ENCODE measurements at regions not wholly inside any gene's neighbourhood (a gene's known extent, or its start where the extent isn't known, plus 50 kb on each side); places are given as distances from the start of the nearest gene placed in this dataset.

GRCh38 chr14:51491776-51492175, 159.9 kb upstream of the FRMD6 start:
- ATAC-seq: no peak
- Histone ChIP-seq H3K9me3 (peaks cover 0 to 4% (median 0%) of the 10 kb centered on the region in 3 donors), H3K4me3 (no peak overlapping the region), H3K4me1 (peaks cover 0 to 10% (median 0%) of the 10 kb centered on the region in 3 donors), H3K36me3 (no peaks in the 10 kb centered on the region), H3K27me3 (no peaks in the 10 kb centered on the region), H3K27ac (no peak overlapping the region)
- TF ChIP-seq EP300 (IDR thresholded peaks at IDR 0.05) (no peak), POLR2AphosphoS5 (IDR thresholded peaks at IDR 0.05) (no peak), POLR2A (IDR thresholded peaks at IDR 0.05) (no peak), CTCF (IDR thresholded peaks at IDR 0.05) (no peak)
- 59 to 67% methylated on average over 2 to 3 of the region's 3 CpGs for WGBS, 2 donors (ENCODE audit: low coverage in 1 of 2)

DNA sequence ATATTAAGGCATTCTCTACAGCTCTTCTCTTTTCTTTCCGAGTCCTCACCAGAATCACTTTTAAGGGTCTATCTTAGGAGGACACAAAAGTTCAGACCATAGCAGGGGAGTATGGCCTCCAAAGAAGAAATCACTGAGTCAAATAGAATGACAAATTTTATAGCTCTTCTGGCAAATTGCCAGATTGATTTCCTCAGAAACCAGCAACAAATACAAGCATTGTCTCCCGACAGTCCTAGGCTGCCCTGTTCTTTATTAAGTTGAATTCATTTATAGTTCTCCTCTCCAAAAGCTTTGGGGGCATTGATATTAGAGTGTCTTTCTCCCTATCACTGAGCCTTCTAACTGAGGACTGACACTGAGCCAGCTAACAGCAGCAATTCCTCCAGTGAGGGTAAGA, 156.4 kb upstream of the FRMD6 start:
- peaks cover 0 to 10% (median 0%) of the 10 kb centered on the region in 3 donors for H3K4me1 ChIP-seq
- no peaks in the 10 kb centered on the region for H3K36me3 ChIP-seq
- peaks cover 0 to 9% (median 0%) of the 10 kb centered on the region in 3 donors for H3K9me3 ChIP-seq
- no peaks in the 10 kb centered on the region for H3K27me3 ChIP-seq
- H3K4me3 ChIP-seq: no peak overlapping the region
- no peak overlapping the region for H3K27ac ChIP-seq
- no peak for ATAC-seq
- TF ChIP-seq POLR2A (IDR thresholded peaks at IDR 0.05) (no peak), CTCF (IDR thresholded peaks at IDR 0.05) (no peak), EP300 (IDR thresholded peaks at IDR 0.05) (no peak), POLR2AphosphoS5 (IDR thresholded peaks at IDR 0.05) (no peak)
- 50 to 90% methylated on average over 2 of the region's 2 CpGs for WGBS, 2 donors (ENCODE audit: low coverage in 1 of 2)

- peak; percentile 34 for ATAC-seq
- no peaks in the 10 kb centered on the region for H3K27me3 ChIP-seq
- no peak overlapping the region for H3K4me3 ChIP-seq
- H3K36me3 ChIP-seq: no peaks in the 10 kb centered on the region
- no peaks in the 10 kb centered on the region for H3K4me1 ChIP-seq
- H3K9me3 ChIP-seq: peaks cover 0 to 9% (median 0%) of the 10 kb centered on the region in 3 donors
- no peak overlapping the region for H3K27ac ChIP-seq
- TF ChIP-seq POLR2A (IDR thresholded peaks at IDR 0.05) (no peak), CTCF (IDR thresholded peaks at IDR 0.05) (no peak), POLR2AphosphoS5 (IDR thresholded peaks at IDR 0.05) (no peak), EP300 (IDR thresholded peaks at IDR 0.05) (no peak)
- WGBS, 2 donors (ENCODE audit: low coverage in 1 of 2): 87 to 88% methylated on average over 7 to 9 of the region's 10 CpGs
Measured at GRCh38 chr14:51498411-51499227, 153.1 kb upstream of the FRMD6 start.

- Histone ChIP-seq H3K4me1 (peaks cover 0 to 9% (median 0%) of the 10 kb centered on the region in 3 donors), H3K27ac (no peak overlapping the region), H3K27me3 (no peaks in the 10 kb centered on the region), H3K4me3 (no peak overlapping the region), H3K9me3 (peaks cover 0 to 9% (median 0%) of the 10 kb centered on the region in 3 donors), H3K36me3 (no peaks in the 10 kb centered on the region)
- TF ChIP-seq CTCF (IDR thresholded peaks at IDR 0.05): no peak
- TF ChIP-seq EP300 (IDR thresholded peaks at IDR 0.05): no peak
- TF ChIP-seq POLR2AphosphoS5 (IDR thresholded peaks at IDR 0.05): no peak
- TF ChIP-seq POLR2A (IDR thresholded peaks at IDR 0.05): no peak
- no peak for ATAC-seq
- 67 to 70% methylated on average over 1 of the region's 1 CpG for WGBS, 2 donors (ENCODE audit: low coverage in 1 of 2)
Measured at GRCh38 chr14:51500776-51501175, 150.9 kb upstream of the FRMD6 start.

- H3K4me1 ChIP-seq: peaks cover 0 to 9% (median 0%) of the 10 kb centered on the region in 3 donors
- H3K27me3 ChIP-seq: no peaks in the 10 kb centered on the region
- TF ChIP-seq CTCF (IDR thresholded peaks at IDR 0.05): no peak
- TF ChIP-seq POLR2A (IDR thresholded peaks at IDR 0.05): no peak
- no peak for TF ChIP-seq EP300 (IDR thresholded peaks at IDR 0.05)
- TF ChIP-seq POLR2AphosphoS5 (IDR thresholded peaks at IDR 0.05): no peak
- peaks cover 0 to 6% (median 0%) of the 10 kb centered on the region in 3 donors for H3K9me3 ChIP-seq
- H3K36me3 ChIP-seq: no peaks in the 10 kb centered on the region
- no peak overlapping the region for H3K4me3 ChIP-seq
- no peak for ATAC-seq
- H3K27ac ChIP-seq: no peak overlapping the region
Measured at GRCh38 chr14:51501746-51502145, 150.0 kb upstream of the FRMD6 start.
